Spinal cord (tissue), 9 donors: ENCODE measurements at regions not wholly inside any gene's neighbourhood (a gene's known extent, or its start where the extent isn't known, plus 50 kb on each side); places are given as distances from the start of the nearest gene placed in this dataset.

ENCODE experiments used
- DNase-seq, 6 donors: peaks; one replicate each; pipeline versions ENCODE4 v3.0.0 to v3.0.0-alpha.2; 2013 to 2015; ENCODE audit warnings: low spot score in 6 of 6, low read depth in 4 of 6
- H3K27ac ChIP-seq: one replicate; pipeline ENCODE4 v1.5.1; 2013; ENCODE audit warnings: low read depth, low read length, control low read depth
- H3K27me3 ChIP-seq: one replicate; pipeline ENCODE4 v1.6.1; 2013; ENCODE audit warnings: low read length; ENCODE audit not compliant: control insufficient read depth, insufficient read depth
- H3K36me3 ChIP-seq: one replicate; pipeline ENCODE4 v1.6.1; 2013; ENCODE audit warnings: low read length; ENCODE audit not compliant: control insufficient read depth, insufficient read depth
- H3K4me1 ChIP-seq: one replicate; pipeline ENCODE4 v1.6.1; 2013; ENCODE audit warnings: low read length; ENCODE audit not compliant: control insufficient read depth, insufficient read depth
- H3K4me3 ChIP-seq: one replicate; pipeline ENCODE4 v1.5.1; 2013; ENCODE audit warnings: low read depth, low read length, control low read depth
- H3K9me3 ChIP-seq: one replicate; pipeline ENCODE4 v1.6.1; 2013; ENCODE audit warnings: low read length; ENCODE audit not compliant: control insufficient read depth, insufficient read depth
- WGBS: methylation state at CpG from one replicate; pipeline ENCODE4 v1.1.5; 2013; ENCODE audit warnings: missing lambda C conversion rate; ENCODE audit not compliant: insufficient coverage; 5-methylcytosine and 5-hydroxymethylcytosine counted together
- donor health status: healthy.

- Histone ChIP-seq H3K27me3 (no peaks in the 10 kb centered on the region), H3K4me1 (no peaks in the 10 kb centered on the region), H3K27ac (no peak overlapping the region), H3K9me3 (no peaks in the 10 kb centered on the region), H3K36me3 (no peaks in the 10 kb centered on the region), H3K4me3 (no peak overlapping the region)
- no peak for DNase-seq
- no CpG with 5 or more reads among the region's 2 CpGs for WGBS
Observed at GRCh38 chr10:84801156-84801555, 472.8 kb downstream of the CCSER2 start.

- Histone ChIP-seq H3K36me3 (no peaks in the 10 kb centered on the region), H3K4me1 (no peaks in the 10 kb centered on the region), H3K27me3 (no peaks in the 10 kb centered on the region), H3K9me3 (no peaks in the 10 kb centered on the region), H3K4me3 (no peak overlapping the region), H3K27ac (no peak overlapping the region)
- no peak for DNase-seq
- WGBS = 40% methylated on average over 2 of the region's 3 CpGs
Observed at GRCh38 chr10:84801916-84802315, 473.5 kb downstream of the CCSER2 start.

GRCh38 chr10:84805149-84805548 is 476.8 kb downstream of the CCSER2 start:
- H3K4me3 ChIP-seq = no peak overlapping the region
- WGBS = 80% methylated on average over 1 of the region's 2 CpGs

GRCh38 chr10:84811113-84811512 is 482.7 kb downstream of the CCSER2 start:
- peak in 2 of 6 donors; percentile 16 for DNase-seq
- H3K9me3 ChIP-seq = no peaks in the 10 kb centered on the region
- H3K4me3 ChIP-seq = no peak overlapping the region
- no peaks in the 10 kb centered on the region for H3K27me3 ChIP-seq
- H3K27ac ChIP-seq = no peak overlapping the region
- H3K36me3 ChIP-seq = no peaks in the 10 kb centered on the region
- no peaks in the 10 kb centered on the region for H3K4me1 ChIP-seq
- 14% methylated on average over 3 of the region's 5 CpGs for WGBS

More at GRCh38 chr10:84805149-84805548, 476.8 kb downstream of the CCSER2 start:
- Histone ChIP-seq H3K4me1 (no peaks in the 10 kb centered on the region), H3K36me3 (no peaks in the 10 kb centered on the region), H3K27me3 (no peaks in the 10 kb centered on the region), H3K9me3 (no peaks in the 10 kb centered on the region), H3K27ac (no peak overlapping the region)
- no peak for DNase-seq

- Histone ChIP-seq H3K27me3 (no peaks in the 10 kb centered on the region), H3K4me3 (no peak overlapping the region), H3K4me1 (no peaks in the 10 kb centered on the region), H3K9me3 (no peaks in the 10 kb centered on the region), H3K27ac (no peak overlapping the region), H3K36me3 (no peaks in the 10 kb centered on the region)
- DNase-seq = no peak
- 39% methylated on average over 3 of the region's 3 CpGs for WGBS
Observed at GRCh38 chr10:84818961-84819360, 490.6 kb downstream of the CCSER2 start.

GRCh38 chr10:84820120-84820519 is 491.7 kb downstream of the CCSER2 start:
- peak in 2 of 6 donors; percentile 75 to 80 for DNase-seq
- H3K9me3 ChIP-seq = no peaks in the 10 kb centered on the region
- H3K36me3 ChIP-seq = no peaks in the 10 kb centered on the region
- no peaks in the 10 kb centered on the region for H3K4me1 ChIP-seq
- H3K4me3 ChIP-seq = no peak overlapping the region
- no peak overlapping the region for H3K27ac ChIP-seq
- no peaks in the 10 kb centered on the region for H3K27me3 ChIP-seq
- WGBS = no CpG with 5 or more reads among the region's 3 CpGs

- Histone ChIP-seq H3K27ac (no peak overlapping the region), H3K4me3 (no peak overlapping the region), H3K27me3 (no peaks in the 10 kb centered on the region), H3K9me3 (no peaks in the 10 kb centered on the region), H3K36me3 (no peaks in the 10 kb centered on the region), H3K4me1 (no peaks in the 10 kb centered on the region)
- 57% methylated on average over 1 of the region's 2 CpGs for WGBS
- DNase-seq = peak in 2 of 6 donors; percentile 30 to 78
Observed at GRCh38 chr10:84820596-84820995, 492.2 kb downstream of the CCSER2 start.

GRCh38 chr10:84822931-84823630 is 494.7 kb downstream of the CCSER2 start:
- Histone ChIP-seq H3K36me3 (no peaks in the 10 kb centered on the region), H3K4me1 (no peaks in the 10 kb centered on the region), H3K4me3 (no peak overlapping the region), H3K27me3 (no peaks in the 10 kb centered on the region), H3K27ac (no peak overlapping the region), H3K9me3 (no peaks in the 10 kb centered on the region)
- 86% methylated on average over 1 of the region's 3 CpGs for WGBS
- DNase-seq = no peak

- Histone ChIP-seq H3K4me1 (no peaks in the 10 kb centered on the region), H3K9me3 (no peaks in the 10 kb centered on the region), H3K4me3 (no peak overlapping the region), H3K36me3 (no peaks in the 10 kb centered on the region), H3K27ac (no peak overlapping the region), H3K27me3 (no peaks in the 10 kb centered on the region)
- DNase-seq = no peak
- WGBS = no CpG with 5 or more reads among the region's 1 CpG
Observed at GRCh38 chr10:84824525-84824924, 496.1 kb downstream of the CCSER2 start.

- Histone ChIP-seq H3K9me3 (no peaks in the 10 kb centered on the region), H3K4me3 (no peak overlapping the region)
- peak in 1 of 6 donors; percentile 20 for DNase-seq
Observed at GRCh38 chr10:84825330-84825729, 496.9 kb downstream of the CCSER2 start.

More at GRCh38 chr10:84825330-84825729, 496.9 kb downstream of the CCSER2 start:
- Histone ChIP-seq H3K27ac (peak overlapping the region; percentile 36), H3K4me1 (no peaks in the 10 kb centered on the region), H3K36me3 (no peaks in the 10 kb centered on the region), H3K27me3 (no peaks in the 10 kb centered on the region)
- WGBS = no CpG with 5 or more reads among the region's 1 CpG
